ELF-1 (cell line): ENCODE measurements at regions not wholly inside any gene's neighbourhood (a gene's known extent, or its start where the extent isn't known, plus 50 kb on each side); places are given as distances from the start of the nearest gene placed in this dataset.
"Not testable (repeated sequence)": the region's sequence is repeated elsewhere in the genome, so short reads cannot be mapped to it uniquely, and the experiment has no call there.

ENCODE experiments used
- DNase-seq: peaks from one replicate; pipeline ENCODE4 v3.0.0-alpha.2; 2016; ENCODE audit warnings: low read depth, low spot score

DNA sequence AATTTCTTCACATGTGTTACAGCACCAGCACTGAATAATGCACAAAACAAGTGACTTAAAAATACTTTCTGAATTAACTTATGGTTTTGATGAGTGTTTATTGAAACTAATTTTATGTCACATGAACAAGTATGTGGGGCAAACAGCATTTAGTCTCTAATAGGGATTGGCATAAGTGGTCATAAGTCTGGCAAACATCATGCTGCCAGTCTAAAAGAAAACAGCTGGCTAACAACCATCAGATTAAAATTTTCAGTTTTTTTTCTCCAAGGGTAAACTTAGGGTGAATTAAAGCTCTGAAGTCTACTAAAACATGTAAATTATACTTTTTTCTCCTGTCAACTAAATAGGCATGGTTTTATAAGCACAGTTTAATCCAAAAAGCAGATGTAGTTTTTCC, 1014.2 kb downstream of the FAT4 start:
- no peak for DNase-seq

GRCh38 chr4:126338548-126338947, 1023.8 kb downstream of the FAT4 start:
- DNase-seq, result no peak

GRCh38 chr4:126341927-126342326, 1027.2 kb downstream of the FAT4 start:
- DNase-seq, result no peak

DNA sequence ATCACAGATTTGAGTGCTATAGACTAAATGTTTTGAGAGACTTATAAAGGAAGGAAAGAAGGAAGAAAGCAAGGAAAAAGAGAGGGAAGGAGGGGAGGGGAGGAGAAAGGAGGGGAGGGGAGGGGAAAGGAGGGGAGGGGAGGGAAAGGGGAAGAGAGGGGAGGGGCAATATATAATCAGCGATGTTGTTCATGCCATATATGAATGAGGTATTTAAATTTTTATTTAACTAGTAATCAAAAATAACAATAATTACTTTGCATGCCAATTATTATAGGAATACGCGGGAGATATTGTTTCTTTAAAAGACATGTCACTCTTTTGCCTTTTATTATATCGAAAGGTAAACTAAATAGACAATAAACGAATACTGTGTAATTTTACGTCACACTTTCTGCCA, 1029.7 kb downstream of the FAT4 start:
- no peak for DNase-seq

- DNase-seq, result no peak
Measured at GRCh38 chr4:126346654-126347053, 1031.9 kb downstream of the FAT4 start.

- no peak for DNase-seq
Measured at GRCh38 chr4:126354784-126355183, 1040.0 kb downstream of the FAT4 start.

DNA sequence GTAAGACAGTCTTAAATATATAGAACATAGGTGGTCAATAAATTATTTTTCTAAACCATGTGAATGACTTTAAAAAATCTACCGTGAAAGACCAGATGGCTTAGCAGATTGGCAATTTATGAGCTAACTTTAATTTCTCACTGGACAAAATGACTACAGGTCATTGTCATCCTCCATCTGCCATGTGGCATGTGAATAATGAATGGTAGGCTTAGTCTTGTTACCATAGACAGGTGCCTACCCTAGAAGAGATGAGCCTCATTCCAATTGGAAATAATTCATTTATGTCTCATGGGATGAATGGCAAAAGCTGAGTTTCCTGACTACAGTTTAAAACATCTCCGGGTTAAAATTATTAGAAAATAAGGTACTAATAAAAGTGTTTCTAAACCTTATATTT, 1043.3 kb downstream of the FAT4 start:
- DNase-seq, result no peak

DNA sequence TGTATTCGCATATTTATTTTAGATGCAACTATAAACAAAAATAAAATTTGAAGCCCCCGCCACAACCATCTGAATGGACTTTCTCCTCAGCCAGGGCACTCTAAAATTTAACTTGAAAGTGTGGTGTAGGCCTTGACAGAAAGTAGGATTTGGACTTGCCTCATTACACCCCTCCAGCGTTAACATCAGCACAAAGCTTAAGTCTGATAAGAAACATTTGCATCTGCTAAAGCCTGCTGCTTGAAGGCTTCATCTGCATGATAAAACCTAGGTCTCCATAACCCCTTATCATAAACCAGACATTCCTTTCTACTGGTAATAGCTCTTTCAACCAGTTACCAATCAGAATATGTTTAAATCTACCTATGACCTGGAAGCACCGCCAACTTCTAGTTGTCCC, 1046.5 kb downstream of the FAT4 start:
- peak; percentile 5 for DNase-seq

DNA sequence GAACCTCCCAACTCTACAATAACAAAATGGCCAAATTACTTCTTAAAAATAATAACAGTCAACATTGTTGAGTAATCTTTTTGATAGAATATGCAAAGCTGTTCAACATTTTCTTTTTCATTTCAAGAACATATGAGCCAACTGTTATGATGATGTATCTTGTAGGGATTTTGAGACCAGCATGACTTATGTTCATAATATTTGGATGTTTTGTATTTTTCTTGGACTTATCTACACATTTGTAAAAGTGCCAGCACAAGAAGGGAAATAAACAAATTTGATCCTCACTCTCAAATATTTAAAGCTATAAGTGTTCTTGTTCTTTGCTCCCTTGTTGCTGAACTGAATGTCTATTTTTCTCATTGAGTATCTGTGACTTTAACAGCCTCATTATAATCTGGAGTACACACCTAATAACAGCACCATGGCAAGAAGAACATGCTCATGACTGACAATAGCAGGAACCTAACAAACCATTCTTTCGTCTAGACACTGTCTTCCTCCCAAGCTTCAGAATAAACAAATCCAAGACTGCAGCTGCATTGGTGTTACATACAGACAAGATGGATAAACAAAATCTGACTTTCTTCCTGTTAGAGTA, 1049.7 kb downstream of the FAT4 start:
- DNase-seq, result no peak

DNA sequence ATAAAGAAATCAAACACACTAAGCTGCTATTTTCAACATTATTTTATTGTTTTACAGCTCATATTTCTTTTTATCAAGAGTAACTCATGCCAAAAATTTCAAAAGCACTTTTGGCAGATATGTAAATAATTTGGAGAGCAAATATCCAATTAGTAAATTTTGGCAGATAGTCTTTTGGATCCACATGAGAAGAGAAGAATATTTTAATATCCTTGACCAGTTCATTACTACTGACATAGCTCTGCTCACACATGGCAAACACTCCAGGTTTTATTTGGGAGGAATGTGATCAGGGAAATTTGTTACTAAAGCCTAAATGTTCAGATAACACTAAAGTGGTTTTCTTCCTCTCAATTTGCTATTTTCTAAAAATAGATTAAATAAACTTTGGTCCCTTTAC, 1054.3 kb downstream of the FAT4 start:
- DNase-seq, result no peak

- no peak for DNase-seq
Measured at GRCh38 chr4:126372634-126373033, 1057.9 kb downstream of the FAT4 start.

DNA sequence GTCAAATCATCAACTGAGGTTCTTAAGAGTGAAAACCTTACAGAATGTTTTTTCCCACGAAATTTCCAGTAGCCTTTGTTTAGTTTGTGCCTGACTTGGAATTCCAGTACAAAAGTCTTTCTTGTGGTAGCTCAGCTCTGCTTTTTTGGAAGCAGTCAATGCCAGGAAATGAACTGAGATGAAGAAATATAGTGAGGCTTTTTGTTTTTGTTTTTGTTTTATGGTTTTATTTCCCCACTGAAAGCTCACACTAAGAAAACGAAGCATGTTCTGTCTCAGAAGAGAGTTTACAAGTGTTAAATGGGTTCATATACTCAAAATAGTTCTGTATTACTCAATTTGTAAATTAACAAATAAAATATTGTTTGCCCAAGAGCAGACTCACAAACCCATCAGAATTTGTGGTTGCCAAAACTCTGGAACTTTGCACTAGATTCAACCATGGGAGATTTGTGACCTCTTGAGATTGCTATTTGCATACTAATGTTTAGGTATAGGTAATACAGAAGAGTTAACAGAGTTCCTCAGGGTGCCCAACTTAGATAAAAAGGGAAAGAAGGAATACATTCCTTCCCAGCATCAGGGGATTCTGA, 1060.8 kb downstream of the FAT4 start:
- no peak for DNase-seq

DNA sequence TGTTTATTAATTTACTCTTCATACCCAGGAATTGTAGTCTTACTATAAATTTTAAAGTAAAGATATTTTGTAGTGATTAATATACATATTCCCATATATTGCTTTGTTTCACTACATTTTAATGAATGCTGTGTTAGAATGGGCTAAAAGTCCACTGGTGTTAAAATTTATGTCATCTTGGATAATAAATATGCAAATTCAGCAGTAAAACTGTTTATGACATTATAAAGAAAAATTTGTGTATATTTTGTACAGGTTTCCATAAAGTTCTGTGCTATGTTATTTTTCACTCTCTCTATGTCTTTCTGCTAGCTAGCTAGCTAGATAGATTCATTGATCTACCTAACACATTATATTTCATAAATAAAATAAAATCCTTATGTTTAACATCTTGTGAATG, 1071.2 kb downstream of the FAT4 start:
- no peak for DNase-seq

DNA sequence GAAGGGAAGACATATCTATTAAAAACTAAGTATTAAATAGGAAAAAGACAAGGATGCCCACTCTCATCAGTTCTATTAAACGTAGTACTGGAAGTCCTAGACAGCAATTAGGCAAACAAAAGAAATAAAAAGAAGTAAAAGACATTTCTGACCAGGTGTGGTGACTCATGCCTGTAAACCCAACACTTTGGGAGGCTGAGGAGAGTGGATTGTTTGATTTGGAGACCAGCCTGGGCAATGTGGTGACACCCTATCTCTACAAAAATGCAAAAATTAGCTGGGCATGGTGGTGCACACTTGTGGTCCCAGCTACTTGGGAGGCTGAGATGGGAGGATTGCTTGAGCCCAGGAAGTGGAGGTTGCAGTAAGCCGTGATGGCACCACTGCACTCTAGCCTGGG, 1071.8 kb downstream of the FAT4 start:
- DNase-seq, result no peak

DNA sequence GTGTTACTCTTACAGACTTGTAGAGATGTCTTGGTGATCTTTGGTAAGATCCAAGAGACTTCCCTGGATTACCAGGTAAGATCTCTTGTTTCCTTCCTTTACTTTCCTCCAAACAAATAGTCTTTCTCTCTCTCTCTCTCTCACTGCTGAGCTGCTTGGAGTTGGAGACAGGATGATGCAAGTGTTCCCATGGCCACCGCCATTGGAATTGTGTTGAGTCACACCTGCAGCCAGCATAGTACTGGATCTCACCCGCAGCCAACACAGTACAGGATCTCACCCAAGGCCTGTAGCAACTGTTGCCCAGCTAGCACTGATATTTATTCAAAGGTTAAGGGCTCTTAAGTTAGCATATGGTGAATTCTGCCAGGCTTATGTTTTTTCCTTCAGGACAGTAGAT, 1080.9 kb downstream of the FAT4 start:
- no peak for DNase-seq

DNA sequence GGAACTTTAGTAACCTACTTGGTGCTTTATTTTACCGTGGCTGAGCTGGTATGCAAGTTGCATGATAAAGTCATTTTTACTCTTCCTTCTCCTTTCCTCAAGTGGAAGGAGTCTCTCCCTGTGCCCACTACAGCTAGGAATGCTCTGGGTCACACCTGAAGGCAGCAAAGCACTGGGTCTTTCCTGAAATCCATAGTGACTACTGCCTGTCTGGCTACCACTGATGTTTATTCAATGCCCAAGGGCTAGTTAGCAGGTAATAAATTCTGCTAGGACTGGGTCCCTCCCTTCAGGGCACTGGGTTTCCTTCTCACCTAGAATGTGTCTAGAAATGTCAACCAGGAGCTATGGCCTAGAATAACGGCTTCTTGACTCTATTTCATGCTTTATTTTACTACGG, 1081.4 kb downstream of the FAT4 start:
- no peak for DNase-seq

GRCh38 chr4:126396703-126397102, 1081.9 kb downstream of the FAT4 start:
- peak; percentile 11 for DNase-seq

DNA sequence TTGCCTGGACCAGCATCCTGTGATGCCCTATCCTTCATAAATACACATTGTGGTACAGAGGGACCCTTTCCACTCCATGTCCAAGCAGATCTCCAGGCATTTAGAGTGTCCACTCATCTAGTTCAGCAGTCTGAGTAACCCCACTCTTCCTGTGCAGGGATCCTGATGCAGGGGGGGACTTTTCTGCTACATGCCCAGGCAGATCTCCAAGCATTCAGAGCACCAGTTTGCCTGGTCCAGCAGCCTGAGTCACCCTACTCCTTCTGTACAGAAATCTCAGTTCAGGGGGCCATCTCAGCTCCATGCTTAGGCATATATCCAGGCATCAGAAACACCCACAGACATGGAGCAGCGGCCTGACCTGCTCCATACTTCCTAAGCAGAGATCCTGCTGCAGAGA, 1089.8 kb downstream of the FAT4 start:
- DNase-seq, result no peak

DNA sequence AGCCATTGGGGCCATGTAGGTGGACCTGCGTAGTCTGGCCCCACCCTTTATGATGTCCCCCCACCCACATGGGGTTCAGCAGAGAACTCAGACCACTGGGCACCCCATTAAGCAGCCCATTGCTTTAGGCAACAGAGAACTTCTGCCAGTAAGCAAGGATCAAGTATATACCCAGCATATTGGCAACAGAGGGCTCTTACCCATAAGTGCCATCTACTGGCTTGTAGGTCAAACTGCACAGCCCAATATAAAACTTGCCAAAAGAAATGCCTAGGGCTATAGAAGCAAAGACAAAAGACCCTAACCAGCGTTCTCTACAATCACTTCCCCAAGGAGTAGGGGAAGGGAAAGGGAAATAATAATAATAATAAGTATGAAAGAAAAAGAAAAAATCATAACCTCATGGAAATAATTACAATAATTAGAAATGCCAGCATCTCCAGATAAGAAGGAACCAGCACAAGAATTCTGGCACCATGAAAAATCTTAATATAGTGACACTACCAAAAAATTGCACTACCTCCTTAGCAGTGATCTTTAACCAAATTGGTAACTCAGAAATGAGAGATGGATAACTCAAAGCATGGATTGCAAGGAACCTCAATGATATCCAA, 1090.7 kb downstream of the FAT4 start:
- DNase-seq, result peak; percentile 48

DNA sequence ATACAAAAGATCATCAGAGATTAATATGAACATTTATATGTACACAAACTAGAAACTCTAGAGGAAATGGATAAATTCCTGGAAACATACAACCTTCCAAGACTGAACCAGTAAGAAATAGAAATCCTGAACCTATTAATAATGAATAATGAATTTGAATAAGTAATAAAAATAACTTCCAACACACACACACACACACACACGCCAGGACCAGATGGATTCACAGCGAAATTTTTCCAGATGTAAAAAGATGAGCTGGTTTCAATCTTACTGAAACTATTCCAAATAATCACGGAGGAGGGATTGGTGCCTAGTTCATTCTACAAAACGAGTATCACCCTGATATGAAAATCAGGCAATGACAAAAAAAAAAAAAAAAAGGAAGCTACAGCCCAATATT, 1095.0 kb downstream of the FAT4 start:
- DNase-seq, result no peak

- no peak for DNase-seq
Measured at GRCh38 chr4:126411047-126411446, 1096.3 kb downstream of the FAT4 start.

DNA sequence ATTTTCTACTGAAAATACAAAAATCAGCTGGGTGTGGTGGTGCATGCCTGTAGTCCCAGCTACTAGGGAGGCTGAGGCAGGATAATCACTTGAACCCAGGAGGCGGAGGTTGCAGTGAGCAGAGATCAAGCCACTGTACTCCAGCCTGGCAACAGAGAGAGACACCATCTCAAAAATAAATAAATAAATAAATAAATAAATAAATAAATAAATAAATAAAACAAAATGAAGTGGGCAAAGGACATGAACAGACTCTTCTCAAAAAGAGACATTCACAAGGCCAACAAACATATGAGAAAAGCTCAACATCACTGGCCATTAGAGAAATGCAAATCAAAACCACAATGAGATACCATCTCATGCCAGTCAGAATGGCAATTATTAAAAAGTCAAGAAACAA, 1097.6 kb downstream of the FAT4 start:
- DNase-seq, result not testable (repeated sequence)

- DNase-seq, result no peak
Measured at GRCh38 chr4:126414741-126415140, 1100.0 kb downstream of the FAT4 start.

- no peak for DNase-seq
Measured at GRCh38 chr4:126419266-126419665, 1104.5 kb downstream of the FAT4 start.
